Tibial artery (tissue), 4 donors: ENCODE measurements at regions not wholly inside any gene's neighbourhood (a gene's known extent, or its start where the extent isn't known, plus 50 kb on each side); places are given as distances from the start of the nearest gene placed in this dataset.
A peak's percentile ranks its signal among the peaks of the same experiment; 100 is the strongest.
"Not testable (repeated sequence)": the region's sequence is repeated elsewhere in the genome, so short reads cannot be mapped to it uniquely, and the experiment has no call there.

Source experiments
- DNase-seq, 2 donors: peaks; one replicate each; pipeline ENCODE4 v3.0.0-alpha.2; 2019
- H3K27ac ChIP-seq, 2 donors: fragments of 200-600 bp; sonication (generic) in 1 of 2; 1 replicate in 1 of 2; 2 replicates in 1 of 2; pipeline ENCODE4 v1.5.1; 2018 to 2019; ENCODE audit warnings: mild to moderate bottlenecking in 1 of 2
- H3K27me3 ChIP-seq, 2 donors: fragments of 200-600 bp; sonication (generic) in 1 of 2; one replicate each; pipeline versions ENCODE4 v1.5.1 to v1.6.0; 2016 to 2019
- H3K36me3 ChIP-seq, 3 donors: fragments of 200-600 bp; sonication (generic) in 2 of 3; one replicate each; pipeline ENCODE4 v1.5.1; 2016 to 2019; ENCODE audit warnings: mild to moderate bottlenecking in 2 of 3
- H3K4me1 ChIP-seq, 4 donors: fragments of 200-600 bp; sonication (generic) in 2 of 4; 1 replicate in 3 of 4; 2 replicates in 1 of 4; pipeline ENCODE4 v1.5.1; 2016 to 2019
- H3K4me3 ChIP-seq, 2 donors: fragments of 200-600 bp; sonication (generic) in 1 of 2; 1 replicate in 1 of 2; 2 replicates in 1 of 2; pipeline ENCODE4 v1.5.1; 2018 to 2019; ENCODE audit warnings: mild to moderate bottlenecking in 2 of 2
- H3K9me3 ChIP-seq, 3 donors: fragments of 200-600 bp; sonication (generic) in 1 of 3; one replicate each; pipeline ENCODE4 v1.5.1; 2016 to 2019
- intact Hi-C: fragments of 100-400 bp; cut with DNase I; formaldehyde crosslinking; loops from one replicate; pipeline ENCODE4 v1.15.0; 2023; ENCODE audit warnings: low total_unique reads
- TF ChIP-seq, protein P1 (sequence below), 2 experiments: fragments of 200-600 bp in 1 of 2; fragments of 450-650 bp in 1 of 2; IDR thresholded peaks; one replicate each; pipeline ENCODE4 v1.5.1; 2017 to 2019; ENCODE audit warnings: antibody characterized with exemption in 2 of 2, mild to moderate bottlenecking in 1 of 2, moderate library complexity in 1 of 2

DNA sequence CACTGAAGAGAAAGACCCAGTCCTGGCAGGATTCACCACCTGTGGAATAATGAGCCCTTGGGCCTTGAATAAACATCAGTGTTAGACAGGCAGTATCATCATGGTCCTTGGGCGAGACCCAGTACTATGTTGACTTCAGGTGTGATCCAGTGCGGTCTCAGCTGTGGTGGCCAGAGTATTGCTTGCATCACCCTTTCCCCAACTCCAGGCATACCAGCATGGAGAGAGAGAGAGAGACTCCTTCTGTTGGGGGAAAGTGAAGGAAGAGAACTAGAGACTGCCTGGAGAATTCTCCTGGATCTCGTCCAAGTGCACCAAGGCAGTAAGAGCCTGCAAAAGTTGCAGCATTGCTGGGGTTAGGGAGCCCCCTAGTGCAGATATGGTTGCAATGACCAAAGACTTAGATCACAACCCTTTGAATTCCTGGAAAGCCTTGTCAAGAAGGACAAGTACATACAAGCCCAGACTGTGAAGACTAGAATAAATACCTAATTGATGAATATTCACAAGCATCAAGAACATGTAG is 61.1 kb upstream of the VAMP7 start:
- Histone ChIP-seq H3K27me3 (no peaks in the 10 kb centered on the region), H3K9me3 (no peaks in the 10 kb centered on the region), H3K4me3 (no peak overlapping the region), H3K36me3 (no peaks in the 10 kb centered on the region), H3K4me1 (no peaks in the 10 kb centered on the region), H3K27ac (no peak overlapping the region)
- intact Hi-C loops: no loop called here
- DNase-seq: peak; percentile 46 to 73
- TF ChIP-seq, protein P1, sequence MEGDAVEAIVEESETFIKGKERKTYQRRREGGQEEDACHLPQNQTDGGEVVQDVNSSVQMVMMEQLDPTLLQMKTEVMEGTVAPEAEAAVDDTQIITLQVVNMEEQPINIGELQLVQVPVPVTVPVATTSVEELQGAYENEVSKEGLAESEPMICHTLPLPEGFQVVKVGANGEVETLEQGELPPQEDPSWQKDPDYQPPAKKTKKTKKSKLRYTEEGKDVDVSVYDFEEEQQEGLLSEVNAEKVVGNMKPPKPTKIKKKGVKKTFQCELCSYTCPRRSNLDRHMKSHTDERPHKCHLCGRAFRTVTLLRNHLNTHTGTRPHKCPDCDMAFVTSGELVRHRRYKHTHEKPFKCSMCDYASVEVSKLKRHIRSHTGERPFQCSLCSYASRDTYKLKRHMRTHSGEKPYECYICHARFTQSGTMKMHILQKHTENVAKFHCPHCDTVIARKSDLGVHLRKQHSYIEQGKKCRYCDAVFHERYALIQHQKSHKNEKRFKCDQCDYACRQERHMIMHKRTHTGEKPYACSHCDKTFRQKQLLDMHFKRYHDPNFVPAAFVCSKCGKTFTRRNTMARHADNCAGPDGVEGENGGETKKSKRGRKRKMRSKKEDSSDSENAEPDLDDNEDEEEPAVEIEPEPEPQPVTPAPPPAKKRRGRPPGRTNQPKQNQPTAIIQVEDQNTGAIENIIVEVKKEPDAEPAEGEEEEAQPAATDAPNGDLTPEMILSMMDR (IDR thresholded peaks at IDR 0.05): peak; percentile 43 to 49

DNA sequence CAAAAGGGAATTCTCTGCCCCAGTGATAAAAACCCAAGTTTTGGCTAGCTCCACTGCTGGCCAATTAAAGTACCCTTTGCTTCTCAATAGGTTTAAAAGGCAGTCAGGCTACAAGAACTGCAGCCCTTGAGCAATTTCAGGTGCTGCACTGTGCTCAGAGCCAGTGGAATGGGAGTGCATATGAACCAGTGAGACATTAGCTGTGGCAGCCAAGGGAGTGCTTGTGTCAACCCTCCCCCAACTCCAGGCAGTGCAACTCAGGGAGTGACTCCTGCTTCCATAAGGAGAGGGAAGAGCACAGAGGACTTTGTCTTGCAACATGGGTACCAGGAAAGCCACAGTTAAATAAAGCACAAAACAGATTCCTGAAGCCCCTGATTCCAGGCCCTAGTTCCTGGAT is 61.6 kb upstream of the VAMP7 start:
- Histone ChIP-seq H3K4me1 (no peaks in the 10 kb centered on the region), H3K27me3 (no peaks in the 10 kb centered on the region), H3K36me3 (no peaks in the 10 kb centered on the region), H3K9me3 (no peaks in the 10 kb centered on the region), H3K27ac (no peak overlapping the region), H3K4me3 (no peak overlapping the region)
- DNase-seq: no peak
- intact Hi-C loops: no loop called here
- TF ChIP-seq, protein P1 (IDR thresholded peaks at IDR 0.05): no peak

DNA sequence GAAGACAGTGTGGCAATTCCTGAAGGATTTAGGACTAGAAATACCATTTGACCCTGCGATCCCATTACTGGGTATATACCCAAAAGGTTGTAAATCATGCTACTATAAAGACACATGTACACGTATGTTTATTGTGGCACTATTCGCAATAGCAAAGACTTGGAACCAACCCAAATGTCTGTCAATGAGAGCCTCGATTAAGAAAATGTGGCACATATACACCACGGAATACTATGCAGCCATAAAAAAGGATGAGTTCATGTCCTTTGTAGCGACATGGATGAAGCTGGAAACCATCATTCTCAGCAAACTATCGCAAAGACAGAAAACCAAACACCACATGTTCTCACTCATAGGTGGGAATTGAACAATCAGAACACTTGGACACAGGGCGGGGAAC is 66.8 kb upstream of the VAMP7 start:
- H3K27me3 ChIP-seq, intact Hi-C loops, H3K9me3 ChIP-seq, DNase-seq, H3K27ac ChIP-seq, H3K4me3 ChIP-seq, H3K4me1 ChIP-seq, H3K36me3 ChIP-seq: not testable (repeated sequence)

DNA sequence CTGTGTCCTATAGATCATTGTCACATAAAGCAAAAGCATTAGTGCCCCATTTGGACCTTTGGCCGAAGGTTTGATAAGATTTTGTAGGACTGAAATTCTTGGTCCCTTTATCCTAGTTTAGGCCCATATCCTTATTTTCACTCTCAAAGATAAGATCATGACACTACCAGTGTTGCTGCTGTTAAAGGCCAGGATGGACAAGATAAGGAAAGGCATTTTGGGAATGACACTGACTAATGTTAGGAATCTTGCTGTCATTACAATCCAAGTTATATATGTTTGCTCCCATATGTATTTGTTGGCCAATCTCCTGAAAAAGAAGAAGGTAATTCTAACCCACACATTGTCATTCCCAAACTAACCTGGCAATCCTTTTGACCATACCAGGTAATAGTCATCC is 101.3 kb upstream of the VAMP7 start:
- TF ChIP-seq, protein P1 (IDR thresholded peaks at IDR 0.05): no peak
- intact Hi-C loops: no loop called here
- Histone ChIP-seq H3K36me3 (no peaks in the 10 kb centered on the region), H3K4me1 (no peaks in the 10 kb centered on the region), H3K9me3 (no peaks in the 10 kb centered on the region), H3K27ac (no peak overlapping the region), H3K27me3 (no peaks in the 10 kb centered on the region), H3K4me3 (no peak overlapping the region)
- no peak for DNase-seq

DNA sequence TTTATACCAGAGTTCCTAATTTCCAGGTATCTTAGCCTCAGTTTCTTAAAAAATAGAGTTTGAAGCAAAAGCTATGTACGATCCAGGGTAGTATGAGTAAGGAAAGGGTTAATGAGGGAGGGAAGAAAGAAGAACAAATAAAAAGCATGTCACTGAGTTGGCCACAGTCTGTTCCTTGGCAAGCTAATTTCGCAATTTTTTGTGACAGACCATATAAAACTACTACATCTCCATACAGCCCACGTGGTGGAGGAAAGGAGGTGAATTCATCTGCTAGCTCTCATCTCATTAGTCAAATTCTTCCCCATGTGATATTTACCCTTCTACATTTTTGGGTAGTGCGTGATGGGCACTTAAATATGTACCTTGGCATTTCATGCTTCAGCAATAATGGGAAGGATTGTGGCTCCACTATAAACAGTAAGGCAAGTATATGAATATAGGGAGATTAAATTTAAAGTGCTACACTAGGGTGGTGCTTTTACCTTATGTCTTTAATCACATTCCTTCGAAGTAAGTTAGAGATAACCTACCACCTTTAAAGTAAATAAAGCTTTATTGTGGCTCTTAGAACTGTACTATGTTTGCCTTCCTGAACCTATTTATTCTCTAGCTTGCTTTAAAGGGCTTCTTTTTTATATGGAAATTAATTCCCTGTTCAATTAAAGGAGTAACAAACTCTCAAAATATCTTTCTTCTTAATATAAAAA is 102.1 kb upstream of the VAMP7 start:
- H3K9me3 ChIP-seq: no peaks in the 10 kb centered on the region
- no peak overlapping the region for H3K4me3 ChIP-seq
- H3K27ac ChIP-seq: no peak overlapping the region
- TF ChIP-seq, protein P1 (IDR thresholded peaks at IDR 0.05): no peak
- no peaks in the 10 kb centered on the region for H3K4me1 ChIP-seq
- peaks cover 0 to 4% (median 0%) of the 10 kb centered on the region in 3 donors for H3K36me3 ChIP-seq
- intact Hi-C loops: no loop called here
- DNase-seq: no peak
- no peaks in the 10 kb centered on the region for H3K27me3 ChIP-seq

DNA sequence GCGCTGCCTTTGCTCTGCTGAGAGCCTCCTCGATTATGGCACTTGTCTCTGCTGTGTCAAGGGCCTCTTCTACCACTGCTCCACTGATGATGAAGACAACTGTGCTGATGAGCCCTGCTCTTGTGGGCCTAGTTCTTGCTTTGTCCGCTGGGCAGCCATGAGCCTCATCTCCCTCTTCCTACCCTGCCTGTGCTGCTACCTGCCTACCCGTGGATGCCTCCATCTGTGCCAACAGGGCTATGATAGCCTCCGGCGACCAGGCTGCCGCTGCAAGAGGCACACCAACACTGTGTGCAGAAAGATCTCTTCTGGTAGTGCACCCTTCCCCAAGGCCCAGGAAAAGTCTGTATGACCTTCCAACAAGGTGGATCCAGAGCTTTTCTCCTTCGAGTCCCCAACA is 106.8 kb upstream of the VAMP7 start:
- DNase-seq: no peak
- Histone ChIP-seq H3K4me1 (no peaks in the 10 kb centered on the region), H3K4me3 (no peak overlapping the region), H3K36me3 (peaks cover 0 to 4% (median 0%) of the 10 kb centered on the region in 3 donors), H3K27ac (no peak overlapping the region), H3K9me3 (no peaks in the 10 kb centered on the region), H3K27me3 (no peaks in the 10 kb centered on the region)
- TF ChIP-seq, protein P1 (IDR thresholded peaks at IDR 0.05): no peak
- intact Hi-C loops: no loop called here
